ENCODE measurements at regions not wholly inside any gene's neighbourhood (a gene's known extent, or its start where the extent isn't known, plus 50 kb on each side); places are given as distances from the start of the nearest gene placed in this dataset.

GRCh38 chr17:12590417-12590816, 75.3 kb upstream of the MYOCD start:
- no peaks in the 10 kb centered on the region for H3K36me3 ChIP-seq (ENCODE audit: control insufficient read depth, insufficient read depth, low read length)
- H3K27ac ChIP-seq (ENCODE audit: insufficient read depth, low read depth, low read length, poor library complexity, severe bottlenecking), result no peak overlapping the region
- no peak overlapping the region for H3K4me3 ChIP-seq (ENCODE audit: insufficient read depth, low read depth, low read length)
- H3K9me3 ChIP-seq (ENCODE audit: control insufficient read depth, low read length), result no peaks in the 10 kb centered on the region
- H3K27me3 ChIP-seq (ENCODE audit: control insufficient read depth, insufficient read depth, low read length, poor library complexity, severe bottlenecking), result no peaks in the 10 kb centered on the region
- no peaks in the 10 kb centered on the region for H3K4me1 ChIP-seq (ENCODE audit: control insufficient read depth, insufficient read depth, low read length)
- 95 to 97% methylated on average over 10 of the region's 10 CpGs for WGBS, 2 experiments

GRCh38 chr17:12591021-12591735, 74.5 kb upstream of the MYOCD start:
- no peaks in the 10 kb centered on the region for H3K27me3 ChIP-seq (ENCODE audit: control insufficient read depth, insufficient read depth, low read length, poor library complexity, severe bottlenecking)
- H3K27ac ChIP-seq (ENCODE audit: insufficient read depth, low read depth, low read length, poor library complexity, severe bottlenecking), result no peak overlapping the region
- WGBS, 2 experiments, result 79 to 83% methylated on average over 7 of the region's 7 CpGs
- no peaks in the 10 kb centered on the region for H3K36me3 ChIP-seq (ENCODE audit: control insufficient read depth, insufficient read depth, low read length)
- H3K4me1 ChIP-seq (ENCODE audit: control insufficient read depth, insufficient read depth, low read length), result no peaks in the 10 kb centered on the region
- no peaks in the 10 kb centered on the region for H3K9me3 ChIP-seq (ENCODE audit: control insufficient read depth, low read length)
- H3K4me3 ChIP-seq (ENCODE audit: insufficient read depth, low read depth, low read length), result no peak overlapping the region

GRCh38 chr17:12592941-12593340, 72.7 kb upstream of the MYOCD start:
- H3K4me3 ChIP-seq (ENCODE audit: insufficient read depth, low read depth, low read length), result no peak overlapping the region
- WGBS, 2 experiments, result 97 to 98% methylated on average over 3 of the region's 3 CpGs

GRCh38 chr17:12596961-12597360, 68.7 kb upstream of the MYOCD start:
- Histone ChIP-seq H3K4me3 (ENCODE audit: insufficient read depth, low read depth, low read length) (no peak overlapping the region), H3K4me1 (ENCODE audit: control insufficient read depth, insufficient read depth, low read length) (no peaks in the 10 kb centered on the region), H3K27ac (ENCODE audit: insufficient read depth, low read depth, low read length, poor library complexity, severe bottlenecking) (no peak overlapping the region), H3K36me3 (ENCODE audit: control insufficient read depth, insufficient read depth, low read length) (no peaks in the 10 kb centered on the region), H3K9me3 (ENCODE audit: control insufficient read depth, low read length) (no peaks in the 10 kb centered on the region), H3K27me3 (ENCODE audit: control insufficient read depth, insufficient read depth, low read length, poor library complexity, severe bottlenecking) (no peaks in the 10 kb centered on the region)
- 92 to 98% methylated on average over 11 of the region's 11 CpGs for WGBS, 2 experiments

More at GRCh38 chr17:12592941-12593340, 72.7 kb upstream of the MYOCD start:
- Histone ChIP-seq H3K4me1 (ENCODE audit: control insufficient read depth, insufficient read depth, low read length) (no peaks in the 10 kb centered on the region), H3K27me3 (ENCODE audit: control insufficient read depth, insufficient read depth, low read length, poor library complexity, severe bottlenecking) (no peaks in the 10 kb centered on the region), H3K27ac (ENCODE audit: insufficient read depth, low read depth, low read length, poor library complexity, severe bottlenecking) (no peak overlapping the region), H3K36me3 (ENCODE audit: control insufficient read depth, insufficient read depth, low read length) (no peaks in the 10 kb centered on the region), H3K9me3 (ENCODE audit: control insufficient read depth, low read length) (no peaks in the 10 kb centered on the region)

- 90 to 92% methylated on average over 2 to 3 of the region's 3 CpGs for WGBS, 2 experiments
- no peaks in the 10 kb centered on the region for H3K9me3 ChIP-seq (ENCODE audit: control insufficient read depth, low read length)
- H3K4me3 ChIP-seq (ENCODE audit: insufficient read depth, low read depth, low read length), result no peak overlapping the region
- no peaks in the 10 kb centered on the region for H3K4me1 ChIP-seq (ENCODE audit: control insufficient read depth, insufficient read depth, low read length)
- no peaks in the 10 kb centered on the region for H3K36me3 ChIP-seq (ENCODE audit: control insufficient read depth, insufficient read depth, low read length)
- H3K27me3 ChIP-seq (ENCODE audit: control insufficient read depth, insufficient read depth, low read length, poor library complexity, severe bottlenecking), result no peaks in the 10 kb centered on the region
- no peak overlapping the region for H3K27ac ChIP-seq (ENCODE audit: insufficient read depth, low read depth, low read length, poor library complexity, severe bottlenecking)
These were observed 67.8 kb upstream of the MYOCD start for GRCh38 chr17:12597895-12598294.

GRCh38 chr17:12599186-12599920, 66.3 kb upstream of the MYOCD start:
- H3K4me1 ChIP-seq (ENCODE audit: control insufficient read depth, insufficient read depth, low read length), result no peaks in the 10 kb centered on the region
- no peak overlapping the region for H3K27ac ChIP-seq (ENCODE audit: insufficient read depth, low read depth, low read length, poor library complexity, severe bottlenecking)
- WGBS, 2 experiments, result 88 to 96% methylated on average over 2 to 3 of the region's 3 CpGs
- H3K4me3 ChIP-seq (ENCODE audit: insufficient read depth, low read depth, low read length), result no peak overlapping the region
- H3K9me3 ChIP-seq (ENCODE audit: control insufficient read depth, low read length), result no peaks in the 10 kb centered on the region
- no peaks in the 10 kb centered on the region for H3K27me3 ChIP-seq (ENCODE audit: control insufficient read depth, insufficient read depth, low read length, poor library complexity, severe bottlenecking)
- H3K36me3 ChIP-seq (ENCODE audit: control insufficient read depth, insufficient read depth, low read length), result no peaks in the 10 kb centered on the region

GRCh38 chr17:12600349-12600748, 65.3 kb upstream of the MYOCD start:
- Histone ChIP-seq H3K9me3 (ENCODE audit: control insufficient read depth, low read length) (no peaks in the 10 kb centered on the region), H3K27me3 (ENCODE audit: control insufficient read depth, insufficient read depth, low read length, poor library complexity, severe bottlenecking) (no peaks in the 10 kb centered on the region), H3K4me1 (ENCODE audit: control insufficient read depth, insufficient read depth, low read length) (no peaks in the 10 kb centered on the region), H3K27ac (ENCODE audit: insufficient read depth, low read depth, low read length, poor library complexity, severe bottlenecking) (no peak overlapping the region), H3K4me3 (ENCODE audit: insufficient read depth, low read depth, low read length) (no peak overlapping the region), H3K36me3 (ENCODE audit: control insufficient read depth, insufficient read depth, low read length) (no peaks in the 10 kb centered on the region)
- 87 to 93% methylated on average over 2 of the region's 2 CpGs for WGBS, 2 experiments

- Histone ChIP-seq H3K36me3 (ENCODE audit: control insufficient read depth, insufficient read depth, low read length) (no peaks in the 10 kb centered on the region), H3K4me1 (ENCODE audit: control insufficient read depth, insufficient read depth, low read length) (no peaks in the 10 kb centered on the region), H3K4me3 (ENCODE audit: insufficient read depth, low read depth, low read length) (no peak overlapping the region), H3K27ac (ENCODE audit: insufficient read depth, low read depth, low read length, poor library complexity, severe bottlenecking) (no peak overlapping the region), H3K27me3 (ENCODE audit: control insufficient read depth, insufficient read depth, low read length, poor library complexity, severe bottlenecking) (no peaks in the 10 kb centered on the region), H3K9me3 (ENCODE audit: control insufficient read depth, low read length) (no peaks in the 10 kb centered on the region)
- WGBS, 2 experiments, result 96 to 98% methylated on average over 6 of the region's 6 CpGs
These were observed 62.1 kb upstream of the MYOCD start for GRCh38 chr17:12603566-12603965.

GRCh38 chr17:12605222-12605621, 60.5 kb upstream of the MYOCD start:
- H3K27ac ChIP-seq (ENCODE audit: insufficient read depth, low read depth, low read length, poor library complexity, severe bottlenecking), result no peak overlapping the region
- H3K27me3 ChIP-seq (ENCODE audit: control insufficient read depth, insufficient read depth, low read length, poor library complexity, severe bottlenecking), result no peaks in the 10 kb centered on the region
- 91 to 94% methylated on average over 5 of the region's 5 CpGs for WGBS, 2 experiments
- no peaks in the 10 kb centered on the region for H3K9me3 ChIP-seq (ENCODE audit: control insufficient read depth, low read length)
- H3K4me3 ChIP-seq (ENCODE audit: insufficient read depth, low read depth, low read length), result no peak overlapping the region
- no peaks in the 10 kb centered on the region for H3K4me1 ChIP-seq (ENCODE audit: control insufficient read depth, insufficient read depth, low read length)
- no peaks in the 10 kb centered on the region for H3K36me3 ChIP-seq (ENCODE audit: control insufficient read depth, insufficient read depth, low read length)

GRCh38 chr17:12613566-12613965, 52.1 kb upstream of the MYOCD start:
- Histone ChIP-seq H3K27ac (ENCODE audit: insufficient read depth, low read depth, low read length, poor library complexity, severe bottlenecking) (no peak overlapping the region), H3K4me1 (ENCODE audit: control insufficient read depth, insufficient read depth, low read length) (no peaks in the 10 kb centered on the region), H3K27me3 (ENCODE audit: control insufficient read depth, insufficient read depth, low read length, poor library complexity, severe bottlenecking) (no peaks in the 10 kb centered on the region), H3K4me3 (ENCODE audit: insufficient read depth, low read depth, low read length) (no peak overlapping the region), H3K9me3 (ENCODE audit: control insufficient read depth, low read length) (no peaks in the 10 kb centered on the region), H3K36me3 (ENCODE audit: control insufficient read depth, insufficient read depth, low read length) (no peaks in the 10 kb centered on the region)
- WGBS, 2 experiments, result 80% methylated on average over 3 of the region's 3 CpGs

All from ectodermal cell (in vitro differentiated cells).